SK-N-SH treated with all-trans-retinoic acid at 6 μM for 48 hours (cell line): ENCODE measurements at regions not wholly inside any gene's neighbourhood (a gene's known extent, or its start where the extent isn't known, plus 50 kb on each side); places are given as distances from the start of the nearest gene placed in this dataset.

Experiments
- CSDC2 ChIP-seq: fragments of 250-450 bp; sonication (Bioruptor Pico); IDR thresholded peaks from 2 replicates; pipeline ENCODE4 v1.5.0; 2020; ENCODE audit warnings: mild to moderate bottlenecking, moderate library complexity
- CSRNP3 ChIP-seq: fragments of 250-450 bp; sonication (Bioruptor Pico); IDR thresholded peaks from 2 replicates; pipeline ENCODE4 v1.5.1; 2021; ENCODE audit warnings: mild to moderate bottlenecking, moderate library complexity
- TOX ChIP-seq: fragments of 250-450 bp; sonication (Bioruptor Pico); IDR thresholded peaks from 2 replicates; pipeline ENCODE4 v1.8.0; 2021; ENCODE audit warnings: mild to moderate bottlenecking, moderate library complexity, borderline replicate concordance
- ZFP3 ChIP-seq: fragments of 250-450 bp; sonication (Bioruptor Pico); IDR thresholded peaks from 2 replicates; pipeline ENCODE4 v1.5.0; 2020; ENCODE audit warnings: mild to moderate bottlenecking, moderate library complexity
- ZNF8 ChIP-seq: fragments of 450-650 bp; formaldehyde crosslinking; IDR thresholded peaks from 2 replicates; pipeline ENCODE4 v1.5.0; 2020; ENCODE audit warnings: mild to moderate bottlenecking, moderate library complexity
- TF ChIP-seq, protein P1 (sequence below): fragments of 250-450 bp; sonication (Bioruptor Pico); IDR thresholded peaks from 2 replicates; pipeline ENCODE4 v1.8.0; 2020; ENCODE audit warnings: mild to moderate bottlenecking, moderate library complexity, borderline replicate concordance
- TF ChIP-seq, protein P2 (sequence below): fragments of 250-450 bp; sonication (Bioruptor Pico); IDR thresholded peaks from 2 replicates; pipeline ENCODE4 v1.5.0; 2020; ENCODE audit warnings: mild to moderate bottlenecking, moderate library complexity
- TF ChIP-seq, protein P3 (sequence below): fragments of 250-450 bp; sonication (Bioruptor Pico); IDR thresholded peaks from 2 replicates; pipeline ENCODE4 v1.5.1; 2020; ENCODE audit warnings: low read depth, mild to moderate bottlenecking, moderate library complexity

- TF ChIP-seq CSRNP3 (CRISPR knock-in tag) (no peak), ZNF8 (no peak), CSDC2 (CRISPR knock-in tag) (no peak), TOX (no peak), ZFP3 (no peak)
- TF ChIP-seq, protein P1, sequence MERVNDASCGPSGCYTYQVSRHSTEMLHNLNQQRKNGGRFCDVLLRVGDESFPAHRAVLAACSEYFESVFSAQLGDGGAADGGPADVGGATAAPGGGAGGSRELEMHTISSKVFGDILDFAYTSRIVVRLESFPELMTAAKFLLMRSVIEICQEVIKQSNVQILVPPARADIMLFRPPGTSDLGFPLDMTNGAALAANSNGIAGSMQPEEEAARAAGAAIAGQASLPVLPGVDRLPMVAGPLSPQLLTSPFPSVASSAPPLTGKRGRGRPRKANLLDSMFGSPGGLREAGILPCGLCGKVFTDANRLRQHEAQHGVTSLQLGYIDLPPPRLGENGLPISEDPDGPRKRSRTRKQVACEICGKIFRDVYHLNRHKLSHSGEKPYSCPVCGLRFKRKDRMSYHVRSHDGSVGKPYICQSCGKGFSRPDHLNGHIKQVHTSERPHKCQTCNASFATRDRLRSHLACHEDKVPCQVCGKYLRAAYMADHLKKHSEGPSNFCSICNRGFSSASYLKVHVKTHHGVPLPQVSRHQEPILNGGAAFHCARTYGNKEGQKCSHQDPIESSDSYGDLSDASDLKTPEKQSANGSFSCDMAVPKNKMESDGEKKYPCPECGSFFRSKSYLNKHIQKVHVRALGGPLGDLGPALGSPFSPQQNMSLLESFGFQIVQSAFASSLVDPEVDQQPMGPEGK (CRISPR knock-in tag) = no peak
- TF ChIP-seq, protein P2, sequence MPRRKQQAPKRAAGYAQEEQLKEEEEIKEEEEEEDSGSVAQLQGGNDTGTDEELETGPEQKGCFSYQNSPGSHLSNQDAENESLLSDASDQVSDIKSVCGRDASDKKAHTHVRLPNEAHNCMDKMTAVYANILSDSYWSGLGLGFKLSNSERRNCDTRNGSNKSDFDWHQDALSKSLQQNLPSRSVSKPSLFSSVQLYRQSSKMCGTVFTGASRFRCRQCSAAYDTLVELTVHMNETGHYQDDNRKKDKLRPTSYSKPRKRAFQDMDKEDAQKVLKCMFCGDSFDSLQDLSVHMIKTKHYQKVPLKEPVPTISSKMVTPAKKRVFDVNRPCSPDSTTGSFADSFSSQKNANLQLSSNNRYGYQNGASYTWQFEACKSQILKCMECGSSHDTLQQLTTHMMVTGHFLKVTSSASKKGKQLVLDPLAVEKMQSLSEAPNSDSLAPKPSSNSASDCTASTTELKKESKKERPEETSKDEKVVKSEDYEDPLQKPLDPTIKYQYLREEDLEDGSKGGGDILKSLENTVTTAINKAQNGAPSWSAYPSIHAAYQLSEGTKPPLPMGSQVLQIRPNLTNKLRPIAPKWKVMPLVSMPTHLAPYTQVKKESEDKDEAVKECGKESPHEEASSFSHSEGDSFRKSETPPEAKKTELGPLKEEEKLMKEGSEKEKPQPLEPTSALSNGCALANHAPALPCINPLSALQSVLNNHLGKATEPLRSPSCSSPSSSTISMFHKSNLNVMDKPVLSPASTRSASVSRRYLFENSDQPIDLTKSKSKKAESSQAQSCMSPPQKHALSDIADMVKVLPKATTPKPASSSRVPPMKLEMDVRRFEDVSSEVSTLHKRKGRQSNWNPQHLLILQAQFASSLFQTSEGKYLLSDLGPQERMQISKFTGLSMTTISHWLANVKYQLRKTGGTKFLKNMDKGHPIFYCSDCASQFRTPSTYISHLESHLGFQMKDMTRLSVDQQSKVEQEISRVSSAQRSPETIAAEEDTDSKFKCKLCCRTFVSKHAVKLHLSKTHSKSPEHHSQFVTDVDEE (CRISPR knock-in tag) = no peak
- TF ChIP-seq, protein P3, sequence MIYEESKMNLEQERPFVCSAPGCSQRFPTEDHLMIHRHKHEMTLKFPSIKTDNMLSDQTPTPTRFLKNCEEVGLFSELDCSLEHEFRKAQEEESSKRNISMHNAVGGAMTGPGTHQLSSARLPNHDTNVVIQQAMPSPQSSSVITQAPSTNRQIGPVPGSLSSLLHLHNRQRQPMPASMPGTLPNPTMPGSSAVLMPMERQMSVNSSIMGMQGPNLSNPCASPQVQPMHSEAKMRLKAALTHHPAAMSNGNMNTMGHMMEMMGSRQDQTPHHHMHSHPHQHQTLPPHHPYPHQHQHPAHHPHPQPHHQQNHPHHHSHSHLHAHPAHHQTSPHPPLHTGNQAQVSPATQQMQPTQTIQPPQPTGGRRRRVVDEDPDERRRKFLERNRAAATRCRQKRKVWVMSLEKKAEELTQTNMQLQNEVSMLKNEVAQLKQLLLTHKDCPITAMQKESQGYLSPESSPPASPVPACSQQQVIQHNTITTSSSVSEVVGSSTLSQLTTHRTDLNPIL (CRISPR knock-in tag) = no peak
These were observed 1173.4 kb downstream of the AMY1C start for GRCh38 chr1:104923075-104923474.
